WTC11 (cell line): ENCODE measurements at regions not wholly inside any gene's neighbourhood (a gene's known extent, or its start where the extent isn't known, plus 50 kb on each side); places are given as distances from the start of the nearest gene placed in this dataset.

ENCODE experiments used
- ELF4 ChIP-seq: sonication (generic); formaldehyde crosslinking; IDR thresholded peaks from 2 replicates; pipeline ENCODE4 v1.8.1; 2022; ENCODE audit warnings: low read depth, mild to moderate bottlenecking, moderate library complexity, missing genetic modification reagents
- MAX ChIP-seq: sonication (generic); formaldehyde crosslinking; IDR thresholded peaks from 2 replicates; pipeline ENCODE4 v1.8.0; 2022; ENCODE audit warnings: mild to moderate bottlenecking, missing genetic modification reagents
- SMAD4 ChIP-seq: sonication (generic); formaldehyde crosslinking; IDR thresholded peaks from 2 replicates; pipeline ENCODE4 v1.8.0; 2022; ENCODE audit warnings: mild to moderate bottlenecking, missing genetic modification reagents
- TF ChIP-seq, protein P1 (sequence below): fragments of 200-600 bp; IDR thresholded peaks from 2 replicates; pipeline ENCODE4 v1.8.0; 2022; ENCODE audit warnings: antibody characterized with exemption

DNA sequence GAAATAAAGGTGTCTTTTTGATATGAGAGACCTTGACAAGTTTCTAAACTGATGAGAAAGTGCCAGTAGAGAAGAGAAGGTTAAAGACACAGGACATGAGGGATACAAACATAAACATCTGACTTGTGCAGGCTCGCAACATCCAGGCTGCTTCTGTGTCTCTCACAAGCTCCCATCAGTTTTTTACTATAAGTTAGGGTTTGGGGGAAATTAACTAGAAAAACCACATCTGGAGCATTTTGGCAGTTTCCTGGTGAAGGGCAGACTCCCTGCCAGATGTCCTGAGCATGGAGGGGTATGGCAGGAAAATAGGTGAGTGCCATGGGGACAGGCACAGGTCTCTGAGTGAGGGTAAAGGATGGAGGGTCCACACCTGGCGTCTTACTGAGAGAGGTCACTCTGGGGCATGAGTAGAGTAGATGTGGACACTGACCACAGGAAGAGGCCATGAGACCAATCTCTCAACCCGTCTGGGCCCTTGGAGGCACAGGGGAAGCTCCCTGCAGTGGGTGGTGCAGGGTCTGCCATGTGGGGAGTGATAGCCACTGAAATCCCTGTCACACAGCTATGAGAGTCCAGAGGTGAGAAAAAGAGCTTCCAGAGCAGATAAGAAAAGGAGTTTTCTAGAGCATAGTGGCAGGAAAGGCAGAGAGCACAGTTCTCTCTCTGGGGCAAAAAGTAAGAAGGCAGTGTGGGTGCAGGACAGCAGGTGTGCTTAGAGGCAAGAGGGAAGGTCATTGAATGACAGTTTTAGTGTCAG lies 193.3 kb upstream of the SYNDIG1 start:
- TF ChIP-seq, protein P1, sequence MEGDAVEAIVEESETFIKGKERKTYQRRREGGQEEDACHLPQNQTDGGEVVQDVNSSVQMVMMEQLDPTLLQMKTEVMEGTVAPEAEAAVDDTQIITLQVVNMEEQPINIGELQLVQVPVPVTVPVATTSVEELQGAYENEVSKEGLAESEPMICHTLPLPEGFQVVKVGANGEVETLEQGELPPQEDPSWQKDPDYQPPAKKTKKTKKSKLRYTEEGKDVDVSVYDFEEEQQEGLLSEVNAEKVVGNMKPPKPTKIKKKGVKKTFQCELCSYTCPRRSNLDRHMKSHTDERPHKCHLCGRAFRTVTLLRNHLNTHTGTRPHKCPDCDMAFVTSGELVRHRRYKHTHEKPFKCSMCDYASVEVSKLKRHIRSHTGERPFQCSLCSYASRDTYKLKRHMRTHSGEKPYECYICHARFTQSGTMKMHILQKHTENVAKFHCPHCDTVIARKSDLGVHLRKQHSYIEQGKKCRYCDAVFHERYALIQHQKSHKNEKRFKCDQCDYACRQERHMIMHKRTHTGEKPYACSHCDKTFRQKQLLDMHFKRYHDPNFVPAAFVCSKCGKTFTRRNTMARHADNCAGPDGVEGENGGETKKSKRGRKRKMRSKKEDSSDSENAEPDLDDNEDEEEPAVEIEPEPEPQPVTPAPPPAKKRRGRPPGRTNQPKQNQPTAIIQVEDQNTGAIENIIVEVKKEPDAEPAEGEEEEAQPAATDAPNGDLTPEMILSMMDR: no peak
- TF ChIP-seq ELF4 (CRISPR knock-in tag) (no peak), MAX (CRISPR knock-in tag) (no peak), SMAD4 (no peak)
